ENCODE measurements at regions not wholly inside any gene's neighbourhood (a gene's known extent, or its start where the extent isn't known, plus 50 kb on each side); places are given as distances from the start of the nearest gene placed in this dataset.
"Not testable (repeated sequence)": the region's sequence is repeated elsewhere in the genome, so short reads cannot be mapped to it uniquely, and the experiment has no call there.

GRCh38 chr3:10655105-10655504 lies 149.7 kb upstream of the ATP2B2 start:
- Histone ChIP-seq H3K36me3 (ENCODE audit: control insufficient read depth, insufficient read depth, low read length) (no peaks in the 10 kb centered on the region), H3K9me3 (ENCODE audit: control insufficient read depth, insufficient read depth, low read depth, low read length) (no peaks in the 10 kb centered on the region), H3K4me3 (ENCODE audit: low read depth in 2 of 2, low read length in 2 of 2) (no peak overlapping the region), H3K4me1 (ENCODE audit: control insufficient read depth, insufficient read depth, low read length) (no peaks in the 10 kb centered on the region), H3K27me3 (ENCODE audit: control insufficient read depth, insufficient read depth, low read length) (no peaks in the 10 kb centered on the region; the same call in 1 of the 2 replicates), H3K27ac (ENCODE audit: low read length) (no peak overlapping the region)
- ATAC-seq = no peak
- intact Hi-C loops (cut with micrococcal nuclease; ENCODE audit: unreplicated experiment) (no loop called here), in situ Hi-C loops (cut with HindIII; ENCODE audit: low pct_unique_long_range_greater_than_20kb, low sequenced_read_pairs) (no loop called here)
- no peak for DNase-seq (ENCODE audit: low read depth, low spot score)
- ChIA-PET POLR2A (no interaction called here), CTCF (interaction anchor here (0.6 kb wide), 1 partner anchor 311 kb away, joined by 3 read pairs; no protein-coding TSS in a partner anchor)
- BruUV-seq (replicated peaks) = no TSS peak
- TF ChIP-seq SIN3A (IDR thresholded peaks at IDR 0.05; ENCODE audit: borderline replicate concordance, insufficient read depth, low read depth, low read length) (no peak), REST (IDR thresholded peaks at IDR 0.05; ENCODE audit: insufficient read depth in 1 of 2, low read depth in 2 of 2, low read length in 1 of 2) (no peak)

GRCh38 chr3:10657339-10657738 lies 152.0 kb upstream of the ATP2B2 start:
- intact Hi-C loops (cut with micrococcal nuclease; ENCODE audit: unreplicated experiment); H3K27me3 ChIP-seq (ENCODE audit: control insufficient read depth, insufficient read depth, low read length); in situ Hi-C loops (cut with HindIII; ENCODE audit: low pct_unique_long_range_greater_than_20kb, low sequenced_read_pairs); H3K4me1 ChIP-seq (ENCODE audit: control insufficient read depth, insufficient read depth, low read length); ATAC-seq; H3K27ac ChIP-seq (ENCODE audit: low read length); H3K4me3 ChIP-seq (ENCODE audit: low read depth in 2 of 2, low read length in 2 of 2); H3K36me3 ChIP-seq (ENCODE audit: control insufficient read depth, insufficient read depth, low read length); H3K9me3 ChIP-seq (ENCODE audit: control insufficient read depth, insufficient read depth, low read depth, low read length); POLR2A ChIA-PET; BruUV-seq (replicated peaks); DNase-seq (ENCODE audit: low read depth, low spot score); CTCF ChIA-PET: not testable (repeated sequence)

GRCh38 chr3:10665592-10665991 lies 150.4 kb upstream of the SLC6A11 start:
- Histone ChIP-seq H3K27me3 (ENCODE audit: control insufficient read depth, insufficient read depth, low read length) (peaks cover 4% of the 10 kb centered on the region; the same call in 1 of the 2 replicates), H3K27ac (ENCODE audit: low read length) (no peak overlapping the region), H3K9me3 (ENCODE audit: control insufficient read depth, insufficient read depth, low read depth, low read length) (no peaks in the 10 kb centered on the region), H3K4me1 (ENCODE audit: control insufficient read depth, insufficient read depth, low read length) (no peaks in the 10 kb centered on the region; the same call in 1 of the 2 replicates), H3K36me3 (ENCODE audit: control insufficient read depth, insufficient read depth, low read length) (no peaks in the 10 kb centered on the region), H3K4me3 (ENCODE audit: low read depth in 2 of 2, low read length in 2 of 2) (no peak overlapping the region)
- TF ChIP-seq CTCF (IDR thresholded peaks at IDR 0.05) = no peak
- TF ChIP-seq REST (IDR thresholded peaks at IDR 0.05; ENCODE audit: insufficient read depth in 1 of 2, low read depth in 2 of 2, low read length in 1 of 2) = no peak
- no peak for TF ChIP-seq POLR2AphosphoS5 (IDR thresholded peaks at IDR 0.05; ENCODE audit: low read depth, low read length)
- TF ChIP-seq SIN3A (IDR thresholded peaks at IDR 0.05; ENCODE audit: borderline replicate concordance, insufficient read depth, low read depth, low read length) = no peak
- TF ChIP-seq TCF7L2 (IDR thresholded peaks at IDR 0.05; ENCODE audit: low read depth, low read length) = no peak
- BruUV-seq (replicated peaks) = no TSS peak
- ATAC-seq (no peak), DNase-seq (ENCODE audit: low read depth, low spot score) (no peak)
- POLR2A ChIA-PET = no interaction called here
- CTCF ChIA-PET = no interaction called here
- in situ Hi-C loops (cut with HindIII; ENCODE audit: low pct_unique_long_range_greater_than_20kb, low sequenced_read_pairs) (no loop called here), intact Hi-C loops (cut with micrococcal nuclease; ENCODE audit: unreplicated experiment) (no loop called here)
